ENCODE measurements at regions not wholly inside any gene's neighbourhood (a gene's known extent, or its start where the extent isn't known, plus 50 kb on each side); places are given as distances from the start of the nearest gene placed in this dataset.

DNA sequence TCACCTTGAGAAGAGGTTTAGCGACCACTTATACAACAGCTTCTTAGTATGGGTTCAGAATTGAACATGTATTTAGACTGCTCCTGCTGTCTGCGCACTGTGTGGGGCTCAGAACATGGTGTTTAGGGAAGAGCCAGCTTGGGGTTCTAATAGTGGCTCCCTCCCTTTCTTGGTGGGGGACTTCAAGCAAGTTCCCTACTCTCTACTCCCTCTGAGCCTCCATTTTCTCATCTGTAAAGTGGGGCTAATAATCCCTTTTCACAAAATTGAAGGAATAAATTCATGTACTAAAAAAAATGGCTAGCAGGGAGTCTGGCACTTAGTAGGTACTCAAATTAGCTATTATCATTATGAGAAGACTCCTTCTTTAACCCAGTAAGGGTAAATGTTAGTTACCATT is 97.5 kb upstream of the SPATA12 start:
- DNase-seq (ENCODE audit: low read depth) (no peak), FAIRE-seq (no peak)
- Histone ChIP-seq H3K36me3 (ENCODE audit: control insufficient read depth, insufficient read depth, low read length) (no peaks in the 10 kb centered on the region), H3K4me3 (ENCODE audit: low read depth, low read length) (no peak overlapping the region), H3K27me3 (ENCODE audit: control insufficient read depth, insufficient read depth, low read length) (no peaks in the 10 kb centered on the region)
- TF ChIP-seq, protein P1, sequence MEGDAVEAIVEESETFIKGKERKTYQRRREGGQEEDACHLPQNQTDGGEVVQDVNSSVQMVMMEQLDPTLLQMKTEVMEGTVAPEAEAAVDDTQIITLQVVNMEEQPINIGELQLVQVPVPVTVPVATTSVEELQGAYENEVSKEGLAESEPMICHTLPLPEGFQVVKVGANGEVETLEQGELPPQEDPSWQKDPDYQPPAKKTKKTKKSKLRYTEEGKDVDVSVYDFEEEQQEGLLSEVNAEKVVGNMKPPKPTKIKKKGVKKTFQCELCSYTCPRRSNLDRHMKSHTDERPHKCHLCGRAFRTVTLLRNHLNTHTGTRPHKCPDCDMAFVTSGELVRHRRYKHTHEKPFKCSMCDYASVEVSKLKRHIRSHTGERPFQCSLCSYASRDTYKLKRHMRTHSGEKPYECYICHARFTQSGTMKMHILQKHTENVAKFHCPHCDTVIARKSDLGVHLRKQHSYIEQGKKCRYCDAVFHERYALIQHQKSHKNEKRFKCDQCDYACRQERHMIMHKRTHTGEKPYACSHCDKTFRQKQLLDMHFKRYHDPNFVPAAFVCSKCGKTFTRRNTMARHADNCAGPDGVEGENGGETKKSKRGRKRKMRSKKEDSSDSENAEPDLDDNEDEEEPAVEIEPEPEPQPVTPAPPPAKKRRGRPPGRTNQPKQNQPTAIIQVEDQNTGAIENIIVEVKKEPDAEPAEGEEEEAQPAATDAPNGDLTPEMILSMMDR (IDR thresholded peaks at IDR 0.05; ENCODE audit: insufficient read depth, low read length, severe bottlenecking), result no peak

DNA sequence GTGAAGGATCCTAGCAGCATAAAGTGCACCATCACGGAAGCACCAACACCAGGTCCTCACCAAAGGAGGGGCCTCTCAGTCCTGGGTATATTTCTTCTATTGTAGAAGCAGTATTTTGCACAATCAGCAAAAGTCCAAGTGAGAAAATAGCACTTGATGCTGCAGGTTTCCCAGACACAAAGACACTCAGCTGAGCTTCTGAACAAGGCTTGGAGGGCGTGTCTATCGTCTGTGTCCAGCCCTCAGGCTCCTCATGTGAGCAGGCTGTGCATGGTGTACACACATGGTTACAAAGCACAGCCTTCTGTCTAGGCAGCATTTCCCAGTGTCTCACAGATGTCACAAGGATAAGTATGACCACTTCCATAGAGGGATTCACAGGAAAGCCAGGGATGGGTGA is 98.3 kb upstream of the SPATA12 start:
- no peaks in the 10 kb centered on the region for H3K27me3 ChIP-seq (ENCODE audit: control insufficient read depth, insufficient read depth, low read length)
- DNase-seq (ENCODE audit: low read depth) (no peak), FAIRE-seq (no peak)
- H3K4me3 ChIP-seq (ENCODE audit: low read depth, low read length), result no peak overlapping the region
- TF ChIP-seq, protein P1 (IDR thresholded peaks at IDR 0.05; ENCODE audit: insufficient read depth, low read length, severe bottlenecking), result no peak
- no peaks in the 10 kb centered on the region for H3K36me3 ChIP-seq (ENCODE audit: control insufficient read depth, insufficient read depth, low read length)

DNA sequence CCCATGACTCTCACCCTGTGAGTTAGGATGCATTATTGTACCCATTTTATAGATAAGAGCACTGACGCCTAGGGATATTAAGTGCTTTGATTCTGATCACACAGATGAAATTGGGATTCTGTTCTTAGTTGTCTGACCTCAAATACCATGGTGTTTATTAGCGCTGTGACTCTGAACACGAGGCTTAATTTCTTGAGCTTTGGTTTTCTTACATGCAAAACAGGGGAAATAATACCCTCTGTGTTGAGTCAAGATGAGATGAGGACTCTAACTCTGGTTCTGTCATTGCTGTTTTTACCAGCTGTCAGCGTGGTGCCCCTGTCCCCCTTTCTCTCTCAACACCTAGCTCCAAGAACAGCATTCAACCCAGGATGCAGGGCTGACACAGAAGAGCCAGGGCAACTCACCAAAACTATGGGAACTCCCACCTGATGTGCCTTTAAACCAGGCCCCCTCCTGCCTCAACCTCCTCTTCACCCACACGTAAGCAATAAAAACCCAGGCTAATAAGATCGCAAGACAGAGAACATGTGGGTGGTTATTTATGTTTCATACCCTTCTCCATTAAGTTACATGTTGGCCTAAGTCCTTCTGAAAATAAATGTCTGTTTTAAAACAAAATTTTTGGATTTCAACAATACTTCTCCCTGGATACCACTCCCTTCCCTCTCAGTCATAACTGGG is 100.1 kb upstream of the SPATA12 start:
- FAIRE-seq (no peak), DNase-seq (ENCODE audit: low read depth) (no peak)
- no peak overlapping the region for H3K4me3 ChIP-seq (ENCODE audit: low read depth, low read length)

DNA sequence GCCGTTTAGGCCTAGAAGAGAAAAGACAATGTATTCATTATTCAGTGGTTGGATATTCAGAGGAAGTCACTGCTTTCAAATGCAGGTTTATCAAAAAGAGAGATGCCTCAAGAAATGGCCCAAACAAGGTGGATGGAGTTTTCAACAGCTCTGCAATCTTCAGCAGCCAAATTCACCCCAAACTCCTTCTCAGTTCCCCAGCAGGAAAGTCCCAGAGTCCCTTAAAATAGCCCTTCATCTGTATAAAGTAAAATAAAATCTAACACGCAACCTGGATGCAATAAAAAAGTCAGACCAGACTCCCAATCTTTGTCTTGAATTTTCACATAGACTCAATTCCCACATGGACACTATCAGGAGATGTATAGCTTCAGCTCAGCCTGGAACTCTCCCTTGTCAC is 101.6 kb upstream of the SPATA12 start:
- Histone ChIP-seq H3K27me3 (ENCODE audit: control insufficient read depth, insufficient read depth, low read length) (no peaks in the 10 kb centered on the region), H3K36me3 (ENCODE audit: control insufficient read depth, insufficient read depth, low read length) (no peaks in the 10 kb centered on the region), H3K4me3 (ENCODE audit: low read depth, low read length) (no peak overlapping the region)
- no peak for DNase-seq (ENCODE audit: low read depth)
- FAIRE-seq, result no peak
- TF ChIP-seq, protein P1 (IDR thresholded peaks at IDR 0.05; ENCODE audit: insufficient read depth, low read length, severe bottlenecking), result no peak

More for the DNA sequence above, 100.1 kb upstream of the SPATA12 start:
- no peaks in the 10 kb centered on the region for H3K36me3 ChIP-seq (ENCODE audit: control insufficient read depth, insufficient read depth, low read length)
- H3K27me3 ChIP-seq (ENCODE audit: control insufficient read depth, insufficient read depth, low read length), result no peaks in the 10 kb centered on the region
- TF ChIP-seq, protein P1 (IDR thresholded peaks at IDR 0.05; ENCODE audit: insufficient read depth, low read length, severe bottlenecking), result no peak

DNA sequence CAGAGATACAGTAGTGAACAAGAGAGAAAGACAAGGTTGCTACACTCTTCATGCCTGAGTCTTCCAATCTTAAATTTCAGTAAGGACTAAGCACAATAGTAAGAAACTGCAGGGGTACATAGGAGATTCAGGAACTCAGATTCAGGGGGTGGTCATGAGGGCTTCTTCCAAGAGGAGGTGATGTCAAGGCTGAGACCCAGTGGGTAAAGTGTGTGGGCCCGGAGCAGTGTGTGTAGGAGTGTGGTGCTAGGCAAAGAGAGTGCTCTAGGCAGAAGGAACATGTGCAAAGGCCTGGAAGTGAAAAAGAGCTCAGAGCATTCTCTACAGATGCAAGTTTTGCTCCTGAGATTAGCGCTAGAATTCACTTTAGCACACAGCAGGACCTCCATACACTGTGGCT is 102.9 kb upstream of the SPATA12 start:
- H3K4me3 ChIP-seq (ENCODE audit: low read depth, low read length), result no peak overlapping the region
- no peaks in the 10 kb centered on the region for H3K27me3 ChIP-seq (ENCODE audit: control insufficient read depth, insufficient read depth, low read length)
- FAIRE-seq (no peak), DNase-seq (ENCODE audit: low read depth) (no peak)
- TF ChIP-seq, protein P1 (IDR thresholded peaks at IDR 0.05; ENCODE audit: insufficient read depth, low read length, severe bottlenecking), result no peak
- H3K36me3 ChIP-seq (ENCODE audit: control insufficient read depth, insufficient read depth, low read length), result no peaks in the 10 kb centered on the region

DNA sequence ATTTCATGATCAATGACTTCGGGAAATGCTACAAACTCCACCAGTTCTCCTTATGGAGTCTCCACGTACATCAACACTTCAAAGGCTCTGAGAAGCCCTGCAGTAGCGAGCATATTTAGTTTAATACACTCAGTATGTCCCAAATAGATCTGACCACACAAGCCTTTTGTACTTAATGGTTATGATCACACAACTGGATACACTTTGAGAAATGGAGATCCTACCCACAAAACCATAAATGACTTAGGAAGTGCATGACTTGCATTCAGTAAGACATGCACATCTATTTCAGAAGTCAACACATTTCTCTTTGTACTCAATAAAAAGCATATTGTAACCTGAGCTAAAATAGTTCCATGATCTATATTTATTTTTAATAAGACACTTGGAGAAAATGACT is 103.6 kb upstream of the SPATA12 start:
- Histone ChIP-seq H3K27me3 (ENCODE audit: control insufficient read depth, insufficient read depth, low read length) (no peaks in the 10 kb centered on the region), H3K4me3 (ENCODE audit: low read depth, low read length) (no peak overlapping the region), H3K36me3 (ENCODE audit: control insufficient read depth, insufficient read depth, low read length) (no peaks in the 10 kb centered on the region)
- DNase-seq (ENCODE audit: low read depth) (no peak), FAIRE-seq (no peak)
- TF ChIP-seq, protein P1 (IDR thresholded peaks at IDR 0.05; ENCODE audit: insufficient read depth, low read length, severe bottlenecking), result no peak
